ENCODE measurements at regions not wholly inside any gene's neighbourhood (a gene's known extent, or its start where the extent isn't known, plus 50 kb on each side); places are given as distances from the start of the nearest gene placed in this dataset.

DNA sequence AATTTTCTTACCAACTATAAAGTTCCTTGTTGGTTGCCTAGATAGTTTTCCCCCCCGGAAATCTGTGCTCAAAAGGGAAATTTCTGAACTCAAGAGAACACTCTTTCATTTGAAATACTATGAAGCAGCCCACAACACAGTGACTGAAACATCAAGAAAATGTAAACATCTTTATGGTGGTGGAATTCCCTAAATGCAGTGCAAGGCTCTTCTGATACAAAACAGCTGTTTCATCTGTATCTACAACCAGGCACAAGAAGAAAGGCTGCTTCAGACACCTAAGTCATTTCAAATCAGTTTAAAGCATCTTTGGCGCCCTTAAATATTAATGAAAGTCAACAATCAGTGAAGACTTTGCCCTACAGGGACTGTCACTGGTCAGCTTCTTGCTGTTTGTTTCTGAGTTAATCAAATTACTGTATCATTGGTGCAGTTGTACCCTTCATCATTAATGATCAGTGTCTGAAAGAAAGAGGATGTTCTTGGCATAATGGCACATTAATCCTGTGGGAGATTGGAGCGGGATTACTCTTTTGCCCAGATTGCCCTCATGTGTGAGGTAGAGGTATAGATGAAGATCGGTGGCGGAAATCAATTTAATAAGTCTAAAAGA is 947.0 kb downstream of the NR2F1-AS1 start:
- Histone ChIP-seq H4K20me1 (ENCODE audit: control insufficient read depth, insufficient read depth) (no peaks in the 10 kb centered on the region), H3K36me3 (ENCODE audit: control insufficient read depth in 2 of 2, insufficient read depth in 2 of 2, low read length in 1 of 2) (no peaks in the 10 kb centered on the region), H3K4me1 (ENCODE audit: control insufficient read depth, insufficient read depth, low read length) (no peaks in the 10 kb centered on the region), H3K79me2 (ENCODE audit: control insufficient read depth, insufficient read depth, low read length) (no peaks in the 10 kb centered on the region), H3K4me3 (no peak overlapping the region), H3K27ac (ENCODE audit: control insufficient read depth, insufficient read depth) (no peak overlapping the region), H3K9me3 (replicated peaks; ENCODE audit: control insufficient read depth, insufficient read depth, low read length) (no peaks in the 10 kb centered on the region), H2AFZ (ENCODE audit: control insufficient read depth, low read depth, low read length) (no peak overlapping the region), H3K27me3 (replicated peaks in 1 of 2; ENCODE audit: control insufficient read depth in 2 of 2, insufficient read depth in 2 of 2, low read length in 1 of 2) (no peaks in the 10 kb centered on the region), H3K9ac (ENCODE audit: control insufficient read depth, insufficient read depth, low read length) (no peak overlapping the region), H3K4me2 (ENCODE audit: control insufficient read depth, insufficient read depth) (no peak overlapping the region)
- SMC1A ChIA-PET (ENCODE audit: uncharacterized antibody, unreplicated experiment): no interaction called here
- POLR2A ChIA-PET: no interaction called here
- RAD21 ChIA-PET (ENCODE audit: unreplicated experiment): no interaction called here
- TF ChIP-seq EP300 (IDR thresholded peaks at IDR 0.05; ENCODE audit: borderline replicate concordance in 1 of 2, control insufficient read depth in 1 of 2, low read depth in 2 of 2, low read length in 2 of 2) (no peak), FOXM1 (IDR thresholded peaks at IDR 0.05; ENCODE audit: low read depth, low read length) (no peak), PKNOX1 (IDR thresholded peaks at IDR 0.05) (no peak), IRF4 (IDR thresholded peaks at IDR 0.05; ENCODE audit: low read depth, low read length) (no peak)
- FAIRE-seq (no peak), DNase-seq (ENCODE audit: low read depth, low spot score) (no peak), ATAC-seq (no peak)
- WGBS (ENCODE audit: insufficient coverage, insufficient replicate concordance, low lambda C conversion rate, missing lambda C conversion rate): 40% methylated on average over 5 of the region's 5 CpGs
- intact Hi-C loops (cut with micrococcal nuclease; ENCODE audit: unreplicated experiment) (no loop called here), in situ Hi-C loops (cut with MboI) (no loop called here)
- CTCF ChIA-PET: no interaction called here
- BruUV-seq (replicated peaks): no TSS peak

DNA sequence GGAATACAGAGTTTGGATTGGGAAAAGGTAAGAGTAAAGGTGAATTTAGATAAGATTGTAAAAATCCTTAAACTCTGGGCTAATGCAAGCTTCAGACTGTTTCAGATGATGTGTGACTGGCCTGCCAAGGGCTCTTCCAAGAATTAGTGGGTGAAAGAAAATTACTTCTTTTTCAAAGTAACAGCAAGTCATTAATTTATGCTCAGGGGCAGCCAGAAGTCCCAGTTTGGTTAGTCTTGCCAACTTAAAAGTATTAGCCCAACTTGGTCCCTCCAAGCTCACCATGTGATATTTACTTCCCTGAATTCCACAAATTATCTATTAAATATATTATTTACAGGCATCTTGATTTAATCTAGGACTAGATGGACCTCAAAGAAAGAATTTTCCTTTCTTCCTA is 947.8 kb downstream of the NR2F1-AS1 start:
- Histone ChIP-seq H3K79me2 (ENCODE audit: control insufficient read depth, insufficient read depth, low read length) (no peaks in the 10 kb centered on the region), H3K36me3 (ENCODE audit: control insufficient read depth in 2 of 2, insufficient read depth in 2 of 2, low read length in 1 of 2) (no peaks in the 10 kb centered on the region), H4K20me1 (ENCODE audit: control insufficient read depth, insufficient read depth) (no peaks in the 10 kb centered on the region), H3K4me1 (ENCODE audit: control insufficient read depth, insufficient read depth, low read length) (no peaks in the 10 kb centered on the region), H2AFZ (ENCODE audit: control insufficient read depth, low read depth, low read length) (no peak overlapping the region), H3K27ac (ENCODE audit: control insufficient read depth, insufficient read depth) (no peak overlapping the region), H3K27me3 (replicated peaks in 1 of 2; ENCODE audit: control insufficient read depth in 2 of 2, insufficient read depth in 2 of 2, low read length in 1 of 2) (no peaks in the 10 kb centered on the region), H3K9ac (ENCODE audit: control insufficient read depth, insufficient read depth, low read length) (no peak overlapping the region), H3K9me3 (replicated peaks; ENCODE audit: control insufficient read depth, insufficient read depth, low read length) (no peaks in the 10 kb centered on the region), H3K4me2 (ENCODE audit: control insufficient read depth, insufficient read depth) (no peak overlapping the region), H3K4me3 (no peak overlapping the region)
- no peak for TF ChIP-seq ZNF24 (IDR thresholded peaks at IDR 0.05)
- TF ChIP-seq, protein P1, sequence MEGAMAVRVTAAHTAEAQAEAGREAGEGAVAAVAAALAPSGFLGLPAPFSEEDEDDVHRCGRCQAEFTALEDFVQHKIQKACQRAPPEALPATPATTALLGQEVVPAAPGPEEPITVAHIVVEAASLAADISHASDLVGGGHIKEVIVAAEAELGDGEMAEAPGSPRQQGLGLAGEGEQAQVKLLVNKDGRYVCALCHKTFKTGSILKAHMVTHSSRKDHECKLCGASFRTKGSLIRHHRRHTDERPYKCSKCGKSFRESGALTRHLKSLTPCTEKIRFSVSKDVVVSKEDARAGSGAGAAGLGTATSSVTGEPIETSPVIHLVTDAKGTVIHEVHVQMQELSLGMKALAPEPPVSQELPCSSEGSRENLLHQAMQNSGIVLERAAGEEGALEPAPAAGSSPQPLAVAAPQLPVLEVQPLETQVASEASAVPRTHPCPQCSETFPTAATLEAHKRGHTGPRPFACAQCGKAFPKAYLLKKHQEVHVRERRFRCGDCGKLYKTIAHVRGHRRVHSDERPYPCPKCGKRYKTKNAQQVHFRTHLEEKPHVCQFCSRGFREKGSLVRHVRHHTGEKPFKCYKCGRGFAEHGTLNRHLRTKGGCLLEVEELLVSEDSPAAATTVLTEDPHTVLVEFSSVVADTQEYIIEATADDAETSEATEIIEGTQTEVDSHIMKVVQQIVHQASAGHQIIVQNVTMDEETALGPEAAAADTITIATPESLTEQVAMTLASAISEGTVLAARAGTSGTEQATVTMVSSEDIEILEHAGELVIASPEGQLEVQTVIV (IDR thresholded peaks at IDR 0.05; ENCODE audit: borderline replicate concordance, partially characterized antibody): no peak
- TF ChIP-seq USF1 (IDR thresholded peaks at IDR 0.05; ENCODE audit: borderline replicate concordance, extremely low read length, insufficient read depth, low read depth, low read length): no peak
- TF ChIP-seq, protein P2, sequence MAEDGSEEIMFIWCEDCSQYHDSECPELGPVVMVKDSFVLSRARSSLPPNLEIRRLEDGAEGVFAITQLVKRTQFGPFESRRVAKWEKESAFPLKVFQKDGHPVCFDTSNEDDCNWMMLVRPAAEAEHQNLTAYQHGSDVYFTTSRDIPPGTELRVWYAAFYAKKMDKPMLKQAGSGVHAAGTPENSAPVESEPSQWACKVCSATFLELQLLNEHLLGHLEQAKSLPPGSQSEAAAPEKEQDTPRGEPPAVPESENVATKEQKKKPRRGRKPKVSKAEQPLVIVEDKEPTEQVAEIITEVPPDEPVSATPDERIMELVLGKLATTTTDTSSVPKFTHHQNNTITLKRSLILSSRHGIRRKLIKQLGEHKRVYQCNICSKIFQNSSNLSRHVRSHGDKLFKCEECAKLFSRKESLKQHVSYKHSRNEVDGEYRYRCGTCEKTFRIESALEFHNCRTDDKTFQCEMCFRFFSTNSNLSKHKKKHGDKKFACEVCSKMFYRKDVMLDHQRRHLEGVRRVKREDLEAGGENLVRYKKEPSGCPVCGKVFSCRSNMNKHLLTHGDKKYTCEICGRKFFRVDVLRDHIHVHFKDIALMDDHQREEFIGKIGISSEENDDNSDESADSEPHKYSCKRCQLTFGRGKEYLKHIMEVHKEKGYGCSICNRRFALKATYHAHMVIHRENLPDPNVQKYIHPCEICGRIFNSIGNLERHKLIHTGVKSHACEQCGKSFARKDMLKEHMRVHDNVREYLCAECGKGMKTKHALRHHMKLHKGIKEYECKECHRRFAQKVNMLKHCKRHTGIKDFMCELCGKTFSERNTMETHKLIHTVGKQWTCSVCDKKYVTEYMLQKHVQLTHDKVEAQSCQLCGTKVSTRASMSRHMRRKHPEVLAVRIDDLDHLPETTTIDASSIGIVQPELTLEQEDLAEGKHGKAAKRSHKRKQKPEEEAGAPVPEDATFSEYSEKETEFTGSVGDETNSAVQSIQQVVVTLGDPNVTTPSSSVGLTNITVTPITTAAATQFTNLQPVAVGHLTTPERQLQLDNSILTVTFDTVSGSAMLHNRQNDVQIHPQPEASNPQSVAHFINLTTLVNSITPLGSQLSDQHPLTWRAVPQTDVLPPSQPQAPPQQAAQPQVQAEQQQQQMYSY (CRISPR knock-in tag; IDR thresholded peaks at IDR 0.05): no peak
- ChIA-PET SMC1A (ENCODE audit: uncharacterized antibody, unreplicated experiment) (no interaction called here), CTCF (no interaction called here), RAD21 (ENCODE audit: unreplicated experiment) (no interaction called here), POLR2A (no interaction called here)
- no peak for FAIRE-seq
- intact Hi-C loops (cut with micrococcal nuclease; ENCODE audit: unreplicated experiment) (no loop called here), in situ Hi-C loops (cut with MboI) (no loop called here)
- ATAC-seq: no peak
- no TSS peak for BruUV-seq (replicated peaks)
- DNase-seq (ENCODE audit: low read depth, low spot score): no peak

Data from GM12878 (cell line).